ENCODE measurements at regions not wholly inside any gene's neighbourhood (a gene's known extent, or its start where the extent isn't known, plus 50 kb on each side); places are given as distances from the start of the nearest gene placed in this dataset.

- no peak for DNase-seq (ENCODE audit: low spot score)
- FAIRE-seq: no peak
Observed at GRCh38 chr3:79843180-79843579, 75.4 kb upstream of the ROBO1 start.

DNA sequence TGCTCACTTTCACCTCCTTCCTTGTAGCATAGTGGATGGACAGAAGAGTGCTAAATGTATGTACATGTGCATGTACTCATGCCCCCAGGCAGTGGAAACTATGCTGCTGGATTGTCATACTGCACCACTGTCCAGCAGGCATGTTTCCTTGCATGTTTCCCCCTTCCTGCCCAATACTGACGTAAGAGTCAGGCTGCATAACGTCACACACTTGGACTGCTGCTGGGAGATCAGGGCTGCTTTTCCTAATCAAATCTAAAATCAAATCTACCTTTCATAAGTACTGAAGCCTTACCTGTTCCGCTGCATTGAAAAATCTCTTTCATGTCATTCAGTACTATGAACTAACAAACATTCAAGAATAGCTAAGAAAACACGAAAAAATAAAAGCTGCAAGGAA lies 67.9 kb upstream of the ROBO1 start:
- no peak for FAIRE-seq
- no peak for DNase-seq (ENCODE audit: low spot score)

DNA sequence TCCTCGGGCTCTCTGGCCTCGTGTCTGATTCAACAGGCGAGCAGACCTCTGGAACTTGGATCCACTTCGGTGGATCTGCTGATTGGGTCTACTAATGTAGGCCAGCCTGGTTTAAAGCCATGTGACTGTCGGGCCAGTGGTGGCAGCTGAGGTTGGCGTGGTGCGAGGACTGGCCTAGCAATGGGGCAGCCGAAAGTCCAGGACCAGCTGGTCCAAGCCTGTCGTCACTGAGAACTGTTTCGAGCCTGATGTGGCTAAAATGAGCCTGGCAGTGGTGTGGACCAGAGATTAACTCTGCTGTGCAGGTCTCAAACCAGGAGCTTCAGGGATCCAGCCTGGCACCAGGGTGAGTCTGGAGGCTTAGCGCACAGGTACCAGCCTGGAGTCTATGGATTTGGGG lies 56.4 kb upstream of the ROBO1 start:
- no peak for FAIRE-seq
- DNase-seq (ENCODE audit: low spot score): no peak

DNA sequence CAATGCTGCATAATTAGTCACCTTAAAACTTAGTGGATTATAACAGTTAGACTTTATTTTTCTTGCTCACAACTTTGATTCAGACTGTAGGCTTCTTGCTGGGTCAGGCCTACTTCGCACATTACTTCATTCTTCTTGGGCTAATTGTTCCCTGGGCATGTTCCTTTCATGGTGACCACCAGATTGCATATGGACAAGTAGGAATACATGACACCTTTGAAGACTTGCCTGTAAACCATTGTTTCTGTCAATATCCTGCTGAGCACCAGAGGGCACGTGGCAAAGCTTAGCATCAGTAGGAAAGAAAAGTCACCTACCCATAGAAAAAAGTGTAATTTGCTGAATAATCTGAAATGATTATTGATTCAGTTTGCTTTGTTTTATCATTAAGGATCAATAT lies 54.3 kb upstream of the ROBO1 start:
- FAIRE-seq: no peak

DNA sequence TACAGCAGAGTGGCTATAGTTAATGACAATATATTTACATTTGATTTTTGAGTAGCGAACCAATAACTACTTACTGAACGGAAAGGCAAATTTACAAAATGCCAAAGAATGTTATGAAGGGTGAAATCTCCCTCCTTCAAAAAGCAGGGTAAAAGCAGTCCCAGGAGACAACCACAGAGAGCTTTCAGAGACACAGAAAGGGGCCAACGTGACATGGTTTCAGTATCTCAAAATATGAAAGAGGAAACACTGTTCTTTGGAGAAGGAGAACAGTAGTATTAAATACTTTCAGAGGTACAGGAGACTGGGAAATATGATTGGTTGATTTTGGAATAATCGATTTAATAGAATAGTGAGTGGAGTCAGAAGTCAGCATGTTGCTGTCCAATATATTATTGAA lies 52.3 kb upstream of the ROBO1 start:
- FAIRE-seq: no peak
- DNase-seq (ENCODE audit: low spot score): no peak

More for the DNA sequence above, 54.3 kb upstream of the ROBO1 start:
- DNase-seq (ENCODE audit: low spot score): no peak

DNA sequence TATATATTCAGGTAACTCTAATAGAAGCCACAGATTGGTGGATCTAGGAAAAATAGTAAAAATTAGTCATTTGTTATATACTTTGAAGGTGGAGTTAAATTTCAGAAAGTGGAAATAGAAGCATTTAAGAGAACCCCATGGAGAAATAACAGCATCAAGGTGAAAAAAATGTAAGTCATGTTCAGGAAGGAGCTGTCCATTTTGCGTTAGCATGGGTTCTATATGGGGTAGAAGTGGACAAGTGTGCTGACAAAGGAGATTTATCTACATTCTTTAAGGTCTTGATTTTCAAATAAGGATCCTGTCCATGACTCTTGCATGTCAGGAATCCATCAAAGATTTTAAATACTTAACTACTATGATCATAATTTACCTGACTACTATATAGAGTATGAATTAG lies 50.2 kb upstream of the ROBO1 start:
- FAIRE-seq: no peak

More for the DNA sequence above, 50.2 kb upstream of the ROBO1 start:
- DNase-seq (ENCODE audit: low spot score): no peak

Measured in urothelium cell line (cell line).